H9 (cell line): ENCODE measurements at regions not wholly inside any gene's neighbourhood (a gene's known extent, or its start where the extent isn't known, plus 50 kb on each side); places are given as distances from the start of the nearest gene placed in this dataset.

Experiments
- DNase-seq: peaks from one replicate; pipeline ENCODE4 v3.0.0-alpha.2; 2017
- H2AFZ ChIP-seq: one replicate; pipeline ENCODE4 v1.6.1; 2013; ENCODE audit warnings: mild to moderate bottlenecking, low read length, control low read depth, moderate library complexity
- H2AK5ac ChIP-seq: 2 replicates; pipeline ENCODE4 v1.6.1; 2013; ENCODE audit warnings: low read length, control low read depth, mixed read lengths; ENCODE audit not compliant: insufficient read length
- H2BK120ac ChIP-seq: one replicate; pipeline ENCODE4 v1.6.1; 2013; ENCODE audit warnings: low read depth, mild to moderate bottlenecking, low read length, control low read depth, inconsistent platforms; ENCODE audit not compliant: poor library complexity, severe bottlenecking
- H2BK12ac ChIP-seq: 2 replicates; pipeline ENCODE4 v1.6.1; 2013; ENCODE audit warnings: low read length, control low read depth, mixed read lengths, low read depth; ENCODE audit not compliant: insufficient read length
- H2BK15ac ChIP-seq: 2 replicates; pipeline ENCODE4 v1.6.1; 2013; ENCODE audit warnings: low read depth, low read length, control low read depth
- H2BK20ac ChIP-seq: one replicate; pipeline ENCODE4 v1.6.1; 2013; ENCODE audit warnings: low read depth, mild to moderate bottlenecking, low read length, control low read depth, inconsistent platforms; ENCODE audit not compliant: poor library complexity, severe bottlenecking
- H2BK5ac ChIP-seq: 2 replicates; pipeline ENCODE4 v1.6.1; 2013; ENCODE audit warnings: low read length, control low read depth, mixed read lengths; ENCODE audit not compliant: insufficient read length
- H3K14ac ChIP-seq: 2 replicates; pipeline ENCODE4 v1.6.1; 2013; ENCODE audit warnings: low read length, control low read depth; ENCODE audit not compliant: insufficient read depth
- H3K18ac ChIP-seq: 2 replicates; pipeline ENCODE4 v1.6.1; 2013; ENCODE audit warnings: low read depth, mild to moderate bottlenecking, mixed read lengths, low read length, control low read depth; ENCODE audit not compliant: insufficient read length
- H3K23ac ChIP-seq: 2 replicates; pipeline ENCODE4 v1.6.1; 2013; ENCODE audit warnings: low read length, control low read depth, mixed read lengths, low read depth; ENCODE audit not compliant: insufficient read length
- H3K23me2 ChIP-seq: 2 replicates; pipeline ENCODE4 v1.6.1; 2013; ENCODE audit warnings: low read depth, mild to moderate bottlenecking, mixed read lengths, low read length, control low read depth; ENCODE audit not compliant: insufficient read length, poor library complexity, severe bottlenecking
- H3K27ac ChIP-seq: 2 replicates; pipeline ENCODE4 v1.5.1; 2013; ENCODE audit warnings: low read length, control low read depth, mixed read lengths, low read depth; ENCODE audit not compliant: insufficient read length
- H3K27me3 ChIP-seq: 2 replicates; pipeline ENCODE4 v1.6.1; 2013; ENCODE audit warnings: low read length, control low read depth, inconsistent platforms; ENCODE audit not compliant: insufficient read depth
- H3K4ac ChIP-seq: 2 replicates; pipeline ENCODE4 v1.6.1; 2013; ENCODE audit warnings: low read depth, mild to moderate bottlenecking, control low read depth, inconsistent platforms, low read length, moderate library complexity
- H3K4me1 ChIP-seq: 2 replicates; pipeline ENCODE4 v1.6.1; 2013; ENCODE audit warnings: low read length, control low read depth, inconsistent platforms; ENCODE audit not compliant: insufficient read depth
- H3K4me2 ChIP-seq: 2 replicates; pipeline ENCODE4 v1.6.1; 2013; ENCODE audit warnings: low read length, control low read depth, mixed read lengths; ENCODE audit not compliant: insufficient read length, insufficient read depth
- H3K56ac ChIP-seq: 2 replicates; pipeline ENCODE4 v1.6.1; 2013; ENCODE audit warnings: low read depth, mild to moderate bottlenecking, mixed read lengths, low read length, control low read depth; ENCODE audit not compliant: insufficient read length
- H3K79me1 ChIP-seq: 2 replicates; pipeline ENCODE4 v1.6.1; 2013; ENCODE audit warnings: low read depth, mild to moderate bottlenecking, moderate library complexity, low read length, control low read depth, inconsistent platforms; ENCODE audit not compliant: insufficient read depth, poor library complexity, severe bottlenecking
- H3K79me2 ChIP-seq: 2 replicates; pipeline ENCODE4 v1.6.1; 2013; ENCODE audit warnings: low read length, control low read depth, inconsistent platforms; ENCODE audit not compliant: insufficient read depth
- H3K9ac ChIP-seq: 2 replicates; pipeline ENCODE4 v1.6.1; 2013; ENCODE audit warnings: low read length, control low read depth, mixed read lengths; ENCODE audit not compliant: insufficient read length; ENCODE audit errors: extremely low read depth
- H3K9me3 ChIP-seq: one replicate; pipeline ENCODE4 v1.6.1; 2013; ENCODE audit warnings: low read depth, low read length, inconsistent platforms; ENCODE audit not compliant: control insufficient read depth
- H3T11ph ChIP-seq: one replicate; pipeline ENCODE4 v1.6.1; 2013; ENCODE audit warnings: mild to moderate bottlenecking, low read length, control low read depth, inconsistent platforms
- H4K20me1 ChIP-seq: one replicate; pipeline ENCODE4 v1.6.1; 2013; ENCODE audit not compliant: control insufficient read depth, insufficient read length, insufficient read depth
- H4K5ac ChIP-seq: 2 replicates; pipeline ENCODE4 v1.6.1; 2013; ENCODE audit warnings: low read depth, mild to moderate bottlenecking, mixed read lengths, low read length, control low read depth; ENCODE audit not compliant: insufficient read length
- H4K8ac ChIP-seq: replicated peaks from 2 replicates; pipeline ENCODE4 v1.6.1; 2013; ENCODE audit warnings: low read length, control low read depth, mixed read lengths, low read depth; ENCODE audit not compliant: insufficient read length
- H4K91ac ChIP-seq: 2 replicates; pipeline ENCODE4 v1.6.1; 2013; ENCODE audit warnings: low read depth, mild to moderate bottlenecking, moderate library complexity, mixed read lengths, low read length, control low read depth; ENCODE audit not compliant: insufficient read length
- H3K27ac Mint-ChIP-seq, 3 experiments: 2 replicates in 2 of 3; 3 replicates in 1 of 3; pipeline ENCODE4 v1.8.0; 2020 to 2021; ENCODE audit warnings: mixed read lengths in 3 of 3, mild to moderate bottlenecking in 1 of 3, moderate library complexity in 1 of 3
- H3K27me3 Mint-ChIP-seq: 2 replicates; pipeline ENCODE4 v1.8.0; 2021; ENCODE audit warnings: low read depth, mild to moderate bottlenecking, moderate library complexity, mixed read lengths
- H3K36me3 Mint-ChIP-seq, 3 experiments: 2 replicates in 2 of 3; 3 replicates in 1 of 3; pipeline ENCODE4 v1.8.0; 2020 to 2021; ENCODE audit warnings: low read depth in 3 of 3, mixed read lengths in 3 of 3; ENCODE audit not compliant: insufficient read depth in 1 of 3
- H3K4me1 Mint-ChIP-seq, 2 experiments: 2 replicates each; pipeline ENCODE4 v1.8.0; 2020; ENCODE audit warnings: mixed read lengths in 2 of 2
- H3K4me3 Mint-ChIP-seq, 2 experiments: 2 replicates in 1 of 2; 3 replicates in 1 of 2; pipeline ENCODE4 v1.8.0; 2020 to 2021; ENCODE audit warnings: mild to moderate bottlenecking in 2 of 2, mixed read lengths in 2 of 2, moderate library complexity in 1 of 2
- H3K9me3 Mint-ChIP-seq, 2 experiments: 2 replicates in 1 of 2; 3 replicates in 1 of 2; pipeline ENCODE4 v1.8.0; 2020; ENCODE audit warnings: mild to moderate bottlenecking in 2 of 2, mixed read lengths in 2 of 2, moderate library complexity in 1 of 2
- CTCF ChIP-seq: fragments of 200-600 bp; sonication (generic); conservative IDR thresholded peaks from 3 replicates; pipeline ENCODE4 v1.8.0; 2021; ENCODE audit warnings: antibody characterized with exemption, mild to moderate bottlenecking
- WGBS: extraction: QIAGEN DNeasy Blood & Tissue Kit; methylation state at CpG from one replicate; pipeline ENCODE4 v1.1.7; 2013; ENCODE audit warnings: missing lambda C conversion rate, low lambda C conversion rate, mixed read lengths; ENCODE audit not compliant: insufficient read length; ENCODE audit errors: extremely low coverage; 5-methylcytosine and 5-hydroxymethylcytosine counted together

- no peak overlapping the region for H3K56ac ChIP-seq
- Mint-ChIP-seq H3K36me3 (no peaks in the 10 kb centered on the region), H3K27me3 (no peaks in the 10 kb centered on the region), H3K27ac (no peak overlapping the region; a peak in 1 of 7 replicates), H3K4me1 (peaks cover 10 to 14% of the 10 kb centered on the region in 2 experiments), H3K9me3 (no peaks in the 10 kb centered on the region), H3K4me3 (no peak overlapping the region)
- H3K4me2 ChIP-seq: no peak overlapping the region
- no peak overlapping the region for H2BK12ac ChIP-seq
- H3K4me1 ChIP-seq: peaks cover 3% of the 10 kb centered on the region; the same call in 1 of the 2 replicates
- H4K5ac ChIP-seq: no peak overlapping the region
- H4K20me1 ChIP-seq: no peaks in the 10 kb centered on the region
- H3K4ac ChIP-seq: no peak overlapping the region
- H3K9ac ChIP-seq: no peak overlapping the region
- no peak overlapping the region for H3T11ph ChIP-seq
- no peaks in the 10 kb centered on the region for H3K27me3 ChIP-seq
- WGBS: no CpG with 5 or more reads among the region's 6 CpGs
- H3K27ac ChIP-seq: no peak overlapping the region
- H3K18ac ChIP-seq: no peak overlapping the region
- H4K8ac ChIP-seq: no peak overlapping the region
- no peak overlapping the region for H2BK5ac ChIP-seq
- H3K14ac ChIP-seq: no peak overlapping the region; the same call in 1 of the 2 replicates
- no peak overlapping the region for H2BK15ac ChIP-seq
- H3K79me1 ChIP-seq: no peaks in the 10 kb centered on the region
- no peak overlapping the region for H2BK120ac ChIP-seq
- no peaks in the 10 kb centered on the region for H3K23me2 ChIP-seq
- no peak for TF ChIP-seq CTCF
- no peak overlapping the region for H2AK5ac ChIP-seq
- H4K91ac ChIP-seq: no peak overlapping the region
- H3K9me3 ChIP-seq: no peaks in the 10 kb centered on the region
- H3K79me2 ChIP-seq: no peaks in the 10 kb centered on the region
- no peak for DNase-seq
- H2BK20ac ChIP-seq: no peak overlapping the region
- no peak overlapping the region for H2AFZ ChIP-seq
- no peak overlapping the region for H3K23ac ChIP-seq
Measured at GRCh38 chr6:799769-800168, 106.8 kb upstream of the EXOC2 start.
